ENCODE measurements at regions not wholly inside any gene's neighbourhood (a gene's known extent, or its start where the extent isn't known, plus 50 kb on each side); places are given as distances from the start of the nearest gene placed in this dataset.

DNA sequence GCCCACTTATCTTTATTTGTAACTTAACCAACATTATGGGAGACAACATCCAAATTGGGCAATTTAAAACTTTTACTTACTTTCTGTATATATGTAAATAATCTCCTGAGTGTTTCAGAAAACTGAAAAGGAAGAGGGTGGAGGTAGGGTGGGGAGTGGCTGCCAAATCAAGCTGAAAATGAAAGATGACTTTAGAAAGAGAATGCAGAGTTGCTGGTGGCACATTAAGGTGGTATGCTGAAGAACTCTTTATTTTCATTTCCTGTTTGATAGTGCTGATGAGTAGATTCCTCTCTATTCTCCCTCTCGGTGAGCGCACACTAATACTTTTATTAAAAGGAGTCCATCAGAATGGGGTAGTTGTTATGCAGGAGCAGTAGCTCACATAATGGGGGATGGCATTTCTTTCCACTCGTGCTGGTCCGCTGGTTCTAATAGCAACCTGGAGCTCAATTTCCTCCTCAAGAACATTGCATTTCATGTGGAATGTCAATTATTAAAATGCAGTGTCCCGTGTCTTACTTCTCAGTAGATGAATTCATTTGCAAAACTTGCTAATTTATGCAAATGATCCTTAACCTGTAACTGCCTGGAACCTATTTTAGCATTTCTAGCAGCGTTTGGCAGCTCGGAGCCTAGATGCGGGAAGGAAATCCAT, 466.9 kb upstream of the HNRNPA3 start:
- H3K4me1 ChIP-seq (ENCODE audit: control insufficient read depth, insufficient read depth, low read length): peaks cover 2% of the 10 kb centered on the region
- no peak overlapping the region for H3K27ac ChIP-seq (ENCODE audit: low read length)
- no peaks in the 10 kb centered on the region for H3K27me3 ChIP-seq (ENCODE audit: control insufficient read depth, insufficient read depth)
- ATAC-seq (no peak), DNase-seq (no peak)
- intact Hi-C loops (cut with DNase I): no loop called here
- no peak overlapping the region for H3K4me3 ChIP-seq (ENCODE audit: low read length)
- 82% methylated on average over 8 of the region's 8 CpGs for WGBS
- H3K9me3 ChIP-seq (ENCODE audit: control insufficient read depth, low read length): no peaks in the 10 kb centered on the region

DNA sequence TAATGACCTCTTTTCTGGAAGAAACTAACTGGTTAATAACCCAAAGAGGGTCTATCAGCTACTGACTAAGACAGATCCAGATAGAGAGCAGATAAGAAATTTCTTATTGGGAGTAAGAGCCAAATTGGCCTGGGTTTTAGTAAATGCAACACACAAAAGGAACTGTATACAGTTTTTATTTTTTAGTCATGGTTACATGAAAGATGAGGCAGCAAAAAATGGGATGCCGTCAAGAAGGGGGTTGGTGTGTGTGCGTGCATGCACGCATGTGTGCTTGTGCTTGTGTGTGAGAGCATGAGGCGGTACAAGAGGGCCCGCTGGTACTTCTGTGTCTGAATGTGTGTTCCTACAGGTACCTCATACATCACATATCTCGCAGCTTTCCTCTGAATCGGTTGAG, 466.2 kb upstream of the HNRNPA3 start:
- no peaks in the 10 kb centered on the region for H3K27me3 ChIP-seq (ENCODE audit: control insufficient read depth, insufficient read depth)
- no peak overlapping the region for H3K4me3 ChIP-seq (ENCODE audit: low read length)
- no peak overlapping the region for H3K27ac ChIP-seq (ENCODE audit: low read length)
- no peak for ATAC-seq
- DNase-seq: no peak
- peaks cover 2% of the 10 kb centered on the region for H3K4me1 ChIP-seq (ENCODE audit: control insufficient read depth, insufficient read depth, low read length)
- intact Hi-C loops (cut with DNase I): no loop called here
- no peaks in the 10 kb centered on the region for H3K9me3 ChIP-seq (ENCODE audit: control insufficient read depth, low read length)
- WGBS: 80% methylated on average over 7 of the region's 7 CpGs

- ATAC-seq (no peak), DNase-seq (no peak)
- Histone ChIP-seq H3K4me1 (ENCODE audit: control insufficient read depth, insufficient read depth, low read length) (peaks cover 2% of the 10 kb centered on the region), H3K9me3 (ENCODE audit: control insufficient read depth, low read length) (no peaks in the 10 kb centered on the region), H3K4me3 (ENCODE audit: low read length) (no peak overlapping the region), H3K27ac (ENCODE audit: low read length) (no peak overlapping the region), H3K27me3 (ENCODE audit: control insufficient read depth, insufficient read depth) (no peaks in the 10 kb centered on the region)
- intact Hi-C loops (cut with DNase I): no loop called here
- 65% methylated on average over 4 of the region's 4 CpGs for WGBS
Measured at GRCh38 chr2:176747506-176747905, 465.1 kb upstream of the HNRNPA3 start.

GRCh38 chr2:176747928-176748327, 464.7 kb upstream of the HNRNPA3 start:
- no peak for DNase-seq
- intact Hi-C loops (cut with DNase I): no loop called here
- H3K27ac ChIP-seq (ENCODE audit: low read length): no peak overlapping the region
- no peaks in the 10 kb centered on the region for H3K9me3 ChIP-seq (ENCODE audit: control insufficient read depth, low read length)
- WGBS: 42% methylated on average over 4 of the region's 4 CpGs
- no peak overlapping the region for H3K4me3 ChIP-seq (ENCODE audit: low read length)
- H3K4me1 ChIP-seq (ENCODE audit: control insufficient read depth, insufficient read depth, low read length): peaks cover 2% of the 10 kb centered on the region
- ATAC-seq: no peak
- no peaks in the 10 kb centered on the region for H3K27me3 ChIP-seq (ENCODE audit: control insufficient read depth, insufficient read depth)

DNA sequence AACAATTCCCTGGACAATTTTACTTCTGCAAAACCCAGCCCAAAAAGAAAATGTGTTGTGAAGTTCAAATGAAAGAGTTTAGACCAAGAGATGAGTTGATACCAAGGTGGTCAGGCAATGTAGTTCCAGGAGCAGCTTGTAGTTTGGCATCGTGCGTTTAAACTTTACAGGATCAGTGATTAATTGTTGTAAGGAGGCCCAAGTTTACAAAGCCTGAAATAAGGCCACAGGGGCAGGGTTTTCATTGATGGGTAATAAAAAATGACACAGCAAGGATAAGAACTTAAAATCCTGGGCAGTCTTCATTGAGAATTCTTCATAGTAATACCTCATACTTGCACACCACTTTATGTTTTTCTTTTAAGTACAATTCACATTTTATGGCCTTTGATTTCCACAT, 463.9 kb upstream of the HNRNPA3 start:
- DNase-seq (no peak), ATAC-seq (no peak)
- WGBS: 70% methylated on average over 2 of the region's 2 CpGs
- Histone ChIP-seq H3K27me3 (ENCODE audit: control insufficient read depth, insufficient read depth) (no peaks in the 10 kb centered on the region), H3K9me3 (ENCODE audit: control insufficient read depth, low read length) (no peaks in the 10 kb centered on the region), H3K27ac (ENCODE audit: low read length) (no peak overlapping the region), H3K4me1 (ENCODE audit: control insufficient read depth, insufficient read depth, low read length) (peaks cover 3% of the 10 kb centered on the region), H3K4me3 (ENCODE audit: low read length) (no peak overlapping the region)
- intact Hi-C loops (cut with DNase I): no loop called here

GRCh38 chr2:176751314-176752227, 461.0 kb upstream of the HNRNPA3 start:
- Histone ChIP-seq H3K4me3 (ENCODE audit: low read length) (no peak overlapping the region), H3K27me3 (ENCODE audit: control insufficient read depth, insufficient read depth) (no peaks in the 10 kb centered on the region), H3K9me3 (ENCODE audit: control insufficient read depth, low read length) (no peaks in the 10 kb centered on the region), H3K4me1 (ENCODE audit: control insufficient read depth, insufficient read depth, low read length) (peaks cover 4% of the 10 kb centered on the region), H3K27ac (ENCODE audit: low read length) (no peak overlapping the region)
- no peak for DNase-seq
- ATAC-seq: no peak
- intact Hi-C loops (cut with DNase I): no loop called here
- WGBS: 67% methylated on average over 6 of the region's 6 CpGs

- ATAC-seq (no peak), DNase-seq (no peak)
- Histone ChIP-seq H3K4me3 (ENCODE audit: low read length) (no peak overlapping the region), H3K9me3 (ENCODE audit: control insufficient read depth, low read length) (no peaks in the 10 kb centered on the region), H3K4me1 (ENCODE audit: control insufficient read depth, insufficient read depth, low read length) (peaks cover 2% of the 10 kb centered on the region), H3K27me3 (ENCODE audit: control insufficient read depth, insufficient read depth) (no peaks in the 10 kb centered on the region), H3K27ac (ENCODE audit: low read length) (no peak overlapping the region)
- 98% methylated on average over 1 of the region's 1 CpG for WGBS
- intact Hi-C loops (cut with DNase I): no loop called here
Measured at GRCh38 chr2:176752295-176752694, 460.3 kb upstream of the HNRNPA3 start.

GRCh38 chr2:176753205-176753604, 459.4 kb upstream of the HNRNPA3 start:
- no peak for DNase-seq
- Histone ChIP-seq H3K4me1 (ENCODE audit: control insufficient read depth, insufficient read depth, low read length) (peaks cover 2% of the 10 kb centered on the region), H3K9me3 (ENCODE audit: control insufficient read depth, low read length) (no peaks in the 10 kb centered on the region), H3K27me3 (ENCODE audit: control insufficient read depth, insufficient read depth) (no peaks in the 10 kb centered on the region), H3K4me3 (ENCODE audit: low read length) (no peak overlapping the region), H3K27ac (ENCODE audit: low read length) (no peak overlapping the region)
- 92% methylated on average over 3 of the region's 3 CpGs for WGBS
- no peak for ATAC-seq
- intact Hi-C loops (cut with DNase I): no loop called here

DNA sequence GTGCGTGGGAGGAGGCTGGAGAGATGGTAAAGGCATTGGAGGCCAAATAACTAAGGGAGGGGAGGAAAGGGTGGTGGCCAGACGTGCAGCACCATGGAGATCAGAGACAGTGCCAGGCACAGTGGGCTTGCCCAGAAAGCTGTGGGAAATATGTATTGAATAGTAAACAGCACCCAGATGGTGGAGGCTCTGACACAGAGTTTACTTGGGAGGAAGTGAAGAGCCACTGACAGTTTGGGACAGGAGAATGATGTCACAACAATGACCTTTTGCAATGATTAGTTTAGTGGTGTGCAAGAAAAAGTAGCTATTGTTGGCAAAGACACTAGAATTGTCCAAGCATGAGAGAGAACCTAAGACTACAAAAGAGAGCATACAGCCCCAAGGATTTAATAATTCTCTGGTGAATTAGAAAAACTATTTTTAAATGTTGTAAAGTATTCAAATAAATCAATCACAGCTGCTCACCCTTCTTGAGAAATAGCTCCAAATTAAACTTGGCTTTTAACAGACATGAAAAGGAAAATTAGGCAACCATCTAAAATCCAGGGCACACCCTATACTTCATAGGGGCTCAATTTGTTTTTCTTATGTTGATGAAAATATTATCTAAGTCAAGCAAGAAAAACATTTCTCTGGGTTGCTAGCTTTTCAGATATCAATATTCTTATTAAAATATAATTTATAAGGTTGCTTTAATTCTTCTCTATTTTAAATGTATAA, 458.7 kb upstream of the HNRNPA3 start:
- WGBS: 41% methylated on average over 2 of the region's 2 CpGs
- no peaks in the 10 kb centered on the region for H3K9me3 ChIP-seq (ENCODE audit: control insufficient read depth, low read length)
- peak; percentile 84 to 90 for ATAC-seq
- H3K4me1 ChIP-seq (ENCODE audit: control insufficient read depth, insufficient read depth, low read length): peaks cover 2% of the 10 kb centered on the region
- no peaks in the 10 kb centered on the region for H3K27me3 ChIP-seq (ENCODE audit: control insufficient read depth, insufficient read depth)
- peak; percentile 53 to 77 (median 72) for DNase-seq
- intact Hi-C loops (cut with DNase I): no loop called here
- no peak overlapping the region for H3K4me3 ChIP-seq (ENCODE audit: low read length)
- no peak overlapping the region for H3K27ac ChIP-seq (ENCODE audit: low read length)

- Histone ChIP-seq H3K27ac (ENCODE audit: low read length) (no peak overlapping the region), H3K27me3 (ENCODE audit: control insufficient read depth, insufficient read depth) (no peaks in the 10 kb centered on the region), H3K4me1 (ENCODE audit: control insufficient read depth, insufficient read depth, low read length) (peaks cover 2% of the 10 kb centered on the region), H3K9me3 (ENCODE audit: control insufficient read depth, low read length) (no peaks in the 10 kb centered on the region), H3K4me3 (ENCODE audit: low read length) (no peak overlapping the region)
- 79% methylated on average over 4 of the region's 4 CpGs for WGBS
- no peak for ATAC-seq
- DNase-seq: no peak
- intact Hi-C loops (cut with DNase I): no loop called here
Measured at GRCh38 chr2:176755537-176756135, 457.0 kb upstream of the HNRNPA3 start.

GRCh38 chr2:176758426-176758825, 454.2 kb upstream of the HNRNPA3 start:
- Histone ChIP-seq H3K27ac (ENCODE audit: low read length) (no peak overlapping the region), H3K27me3 (ENCODE audit: control insufficient read depth, insufficient read depth) (no peaks in the 10 kb centered on the region), H3K4me3 (ENCODE audit: low read length) (no peak overlapping the region), H3K4me1 (ENCODE audit: control insufficient read depth, insufficient read depth, low read length) (peaks cover 2% of the 10 kb centered on the region), H3K9me3 (ENCODE audit: control insufficient read depth, low read length) (no peaks in the 10 kb centered on the region)
- DNase-seq: no peak
- ATAC-seq: no peak
- intact Hi-C loops (cut with DNase I): no loop called here
- 55% methylated on average over 3 of the region's 3 CpGs for WGBS
